OCI-LY3 (cell line): ENCODE measurements at regions not wholly inside any gene's neighbourhood (a gene's known extent, or its start where the extent isn't known, plus 50 kb on each side); places are given as distances from the start of the nearest gene placed in this dataset.

Source experiments
- H2AFZ ChIP-seq: fragments of 200-600, 300-600 bp; shearing (Covaris generic); 2 replicates; pipeline ENCODE4 v1.6.0; 2014; ENCODE audit warnings: antibody characterized with exemption, low read depth, low read length
- H3K27ac ChIP-seq: fragments of 200-600, 300-600 bp; sonication (generic); 2 replicates; pipeline ENCODE4 v1.5.1; 2014; ENCODE audit warnings: mild to moderate bottlenecking, low read length, moderate library complexity, mixed read lengths
- H3K27me3 ChIP-seq: fragments of 200-600, 300-600 bp; sonication (generic); 2 replicates; pipeline ENCODE4 v1.6.1; 2014; ENCODE audit warnings: low read depth, low read length, mixed read lengths
- H3K36me3 ChIP-seq: fragments of 200-600, 300-600 bp; sonication (generic); replicated peaks from 2 replicates; pipeline ENCODE3; 2014; ENCODE audit warnings: low read depth, low read length, mixed read lengths
- H3K4me1 ChIP-seq: fragments of 300-600, 200-600 bp; sonication (generic); 2 replicates; pipeline ENCODE4 v1.6.1; 2014; ENCODE audit warnings: low read length, mixed read lengths
- H3K4me2 ChIP-seq: fragments of 200-600, 300-600 bp; sonication (generic); 2 replicates; pipeline ENCODE4 v1.6.1; 2014; ENCODE audit warnings: low read length, mixed read lengths
- H3K4me3 ChIP-seq: fragments of 300-600, 200-600 bp; sonication (generic); 2 replicates; pipeline ENCODE4 v1.5.1; 2014; ENCODE audit warnings: antibody characterized with exemption, mild to moderate bottlenecking, low read length, moderate library complexity
- H3K79me2 ChIP-seq: fragments of 300-600, 200-600 bp; shearing (Covaris generic); 2 replicates; pipeline ENCODE4 v1.6.1; 2014; ENCODE audit warnings: mild to moderate bottlenecking, low read length, mixed read lengths
- H3K9ac ChIP-seq: fragments of 300-600, 200-600 bp; shearing (Covaris generic); 2 replicates; pipeline ENCODE4 v1.6.0; 2014; ENCODE audit warnings: mild to moderate bottlenecking, low read length, moderate library complexity
- H3K9me3 ChIP-seq: fragments of 200-600, 300-600 bp; shearing (Covaris generic); 2 replicates; pipeline ENCODE4 v1.6.1; 2014; ENCODE audit warnings: low read length, mixed read lengths; ENCODE audit not compliant: insufficient read depth
- H4K20me1 ChIP-seq: fragments of 200-600, 300-600 bp; sonication (generic); 2 replicates; pipeline ENCODE4 v1.6.1; 2016; ENCODE audit warnings: low read length, mixed read lengths; ENCODE audit not compliant: insufficient read depth
- CTCF ChIP-seq: fragments of 200-600, 300-600 bp; sonication (generic); IDR thresholded peaks from 2 replicates; pipeline ENCODE4 v1.5.1; 2014; ENCODE audit warnings: antibody characterized with exemption, low read length, low read depth
- EZH2phosphoT487 ChIP-seq: fragments of 200-600 bp; shearing (Covaris generic); IDR thresholded peaks from 2 replicates; pipeline ENCODE4 v1.6.1; 2018; ENCODE audit warnings: antibody characterized with exemption, mixed run types, low read depth

- H3K4me2 ChIP-seq, result no peak overlapping the region
- H4K20me1 ChIP-seq, result no peaks in the 10 kb centered on the region
- H3K27me3 ChIP-seq, result no peaks in the 10 kb centered on the region
- H3K4me3 ChIP-seq, result no peak overlapping the region
- no peaks in the 10 kb centered on the region for H3K36me3 ChIP-seq
- no peak overlapping the region for H3K27ac ChIP-seq
- no peaks in the 10 kb centered on the region for H3K9me3 ChIP-seq
- TF ChIP-seq CTCF, result no peak
- TF ChIP-seq EZH2phosphoT487, result no peak
- no peaks in the 10 kb centered on the region for H3K4me1 ChIP-seq
- H3K79me2 ChIP-seq, result no peaks in the 10 kb centered on the region
- H3K9ac ChIP-seq, result no peak overlapping the region
- H2AFZ ChIP-seq, result no peak overlapping the region
Observed at GRCh38 chr6:21691685-21692346, 98.3 kb downstream of the SOX4 start.

GRCh38 chr6:21692721-21693120, 99.2 kb downstream of the SOX4 start:
- no peak overlapping the region for H3K9ac ChIP-seq
- H3K4me3 ChIP-seq, result no peak overlapping the region
- no peak overlapping the region for H3K27ac ChIP-seq
- 0 out of 2 replicates have a peak, but pooled peaks cover 2% of the 10 kb centered on the region for H3K4me1 ChIP-seq
- TF ChIP-seq CTCF, result no peak
- no peak for TF ChIP-seq EZH2phosphoT487
- no peaks in the 10 kb centered on the region for H3K36me3 ChIP-seq
- no peak overlapping the region for H3K4me2 ChIP-seq
- H3K9me3 ChIP-seq, result no peaks in the 10 kb centered on the region
- no peaks in the 10 kb centered on the region for H3K27me3 ChIP-seq
- no peak overlapping the region for H2AFZ ChIP-seq
- no peaks in the 10 kb centered on the region for H3K79me2 ChIP-seq
- no peaks in the 10 kb centered on the region for H4K20me1 ChIP-seq

- no peaks in the 10 kb centered on the region for H3K36me3 ChIP-seq
- no peak overlapping the region for H3K27ac ChIP-seq
- no peak overlapping the region for H3K4me2 ChIP-seq
- H4K20me1 ChIP-seq, result no peaks in the 10 kb centered on the region
- H3K4me3 ChIP-seq, result no peak overlapping the region
- no peaks in the 10 kb centered on the region for H3K27me3 ChIP-seq
- H3K79me2 ChIP-seq, result no peaks in the 10 kb centered on the region
- no peak overlapping the region for H3K9ac ChIP-seq
- H3K9me3 ChIP-seq, result no peaks in the 10 kb centered on the region
- H2AFZ ChIP-seq, result no peak overlapping the region
- TF ChIP-seq EZH2phosphoT487, result no peak
- TF ChIP-seq CTCF, result no peak
- H3K4me1 ChIP-seq, result 0 out of 2 replicates have a peak, but pooled peaks cover 2% of the 10 kb centered on the region
Observed at GRCh38 chr6:21694168-21694567, 100.6 kb downstream of the SOX4 start.

GRCh38 chr6:21707524-21708319, 114.2 kb downstream of the SOX4 start:
- Histone ChIP-seq H3K4me1 (no peaks in the 10 kb centered on the region), H3K27me3 (no peaks in the 10 kb centered on the region), H2AFZ (no peak overlapping the region), H3K4me3 (no peak overlapping the region), H3K79me2 (no peaks in the 10 kb centered on the region), H3K36me3 (no peaks in the 10 kb centered on the region), H3K9me3 (no peaks in the 10 kb centered on the region), H4K20me1 (no peaks in the 10 kb centered on the region), H3K4me2 (no peak overlapping the region), H3K9ac (no peak overlapping the region), H3K27ac (no peak overlapping the region)
- TF ChIP-seq CTCF (no peak), EZH2phosphoT487 (no peak)
